ENCODE measurements at regions not wholly inside any gene's neighbourhood (a gene's known extent, or its start where the extent isn't known, plus 50 kb on each side); places are given as distances from the start of the nearest gene placed in this dataset.

GRCh38 chr11:36729825-36730224, 131.8 kb upstream of the RAG2 start:
- no peak for TF ChIP-seq CTCF (IDR thresholded peaks at IDR 0.05)
- no peak for TF ChIP-seq EP300 (IDR thresholded peaks at IDR 0.05)
- TF ChIP-seq POLR2A (IDR thresholded peaks at IDR 0.05) = no peak
- H3K9me3 ChIP-seq = no peaks in the 10 kb centered on the region
- DNase-seq = no peak
- no peak overlapping the region for H3K27ac ChIP-seq
- no peaks in the 10 kb centered on the region for H3K27me3 ChIP-seq
- 45 to 66% (median 64%) methylated on average over 3 of the region's 3 CpGs for WGBS, 3 donors
- H3K4me1 ChIP-seq (ENCODE audit: insufficient read depth) = no peaks in the 10 kb centered on the region
- intact Hi-C loops (cut with DNase I) = no loop called here
- no peaks in the 10 kb centered on the region for H3K36me3 ChIP-seq
- no peak overlapping the region for H3K4me3 ChIP-seq

GRCh38 chr11:36726420-36726819, 128.4 kb upstream of the RAG2 start:
- DNase-seq = no peak
- 84 to 92% (median 92%) methylated on average over 2 of the region's 2 CpGs for whole genome bisulfite sequencing, 3 donors
- intact Hi-C loops (cut with DNase I) = no loop called here

GRCh38 chr11:36724742-36725385, 126.8 kb upstream of the RAG2 start:
- H3K4me3 ChIP-seq = no peak overlapping the region
- no peaks in the 10 kb centered on the region for H3K27me3 ChIP-seq
- H3K9me3 ChIP-seq = no peaks in the 10 kb centered on the region
- no peak for TF ChIP-seq POLR2A (IDR thresholded peaks at IDR 0.05)
- no peak for TF ChIP-seq CTCF (IDR thresholded peaks at IDR 0.05)
- no peak for TF ChIP-seq EP300 (IDR thresholded peaks at IDR 0.05)
- no peaks in the 10 kb centered on the region for H3K4me1 ChIP-seq (ENCODE audit: insufficient read depth)
- intact Hi-C loops (cut with DNase I) = no loop called here
- no peaks in the 10 kb centered on the region for H3K36me3 ChIP-seq
- H3K27ac ChIP-seq = no peak overlapping the region
- 81 to 84% (median 84%) methylated on average over 5 of the region's 5 CpGs for WGBS, 3 donors
- no peak for DNase-seq

More at GRCh38 chr11:36726420-36726819, 128.4 kb upstream of the RAG2 start:
- no peaks in the 10 kb centered on the region for H3K36me3 ChIP-seq
- H3K4me3 ChIP-seq = no peak overlapping the region
- H3K27me3 ChIP-seq = no peaks in the 10 kb centered on the region
- no peak for TF ChIP-seq POLR2A (IDR thresholded peaks at IDR 0.05)
- no peak for TF ChIP-seq EP300 (IDR thresholded peaks at IDR 0.05)
- TF ChIP-seq CTCF (IDR thresholded peaks at IDR 0.05) = no peak
- no peaks in the 10 kb centered on the region for H3K4me1 ChIP-seq (ENCODE audit: insufficient read depth)
- H3K9me3 ChIP-seq = no peaks in the 10 kb centered on the region
- H3K27ac ChIP-seq = no peak overlapping the region

- intact Hi-C loops (cut with DNase I) = no loop called here
- Histone ChIP-seq H3K27ac (no peak overlapping the region), H3K4me3 (no peak overlapping the region), H3K4me1 (ENCODE audit: insufficient read depth) (no peaks in the 10 kb centered on the region), H3K9me3 (no peaks in the 10 kb centered on the region), H3K36me3 (no peaks in the 10 kb centered on the region), H3K27me3 (no peaks in the 10 kb centered on the region)
- 90 to 95% (median 92%) methylated on average over 2 of the region's 2 CpGs for WGBS, 3 donors
- DNase-seq = no peak
- TF ChIP-seq CTCF (IDR thresholded peaks at IDR 0.05) (no peak), POLR2A (IDR thresholded peaks at IDR 0.05) (no peak), EP300 (IDR thresholded peaks at IDR 0.05) (no peak)
Observed at GRCh38 chr11:36722421-36722820, 124.4 kb upstream of the RAG2 start.

Measured in ovary (tissue), 7 donors.